ENCODE measurements at regions not wholly inside any gene's neighbourhood (a gene's known extent, or its start where the extent isn't known, plus 50 kb on each side); places are given as distances from the start of the nearest gene placed in this dataset.

- no peak for DNase-seq (ENCODE audit: low spot score)
These were observed 1523.7 kb upstream of the PIK3C3 start for GRCh38 chr18:40431071-40431985.

GRCh38 chr18:40423291-40423690, 1531.7 kb upstream of the PIK3C3 start:
- no peak for DNase-seq (ENCODE audit: low spot score)

- no peak for DNase-seq (ENCODE audit: low spot score)
These were observed 1534.4 kb upstream of the PIK3C3 start for GRCh38 chr18:40420675-40421074.

DNA sequence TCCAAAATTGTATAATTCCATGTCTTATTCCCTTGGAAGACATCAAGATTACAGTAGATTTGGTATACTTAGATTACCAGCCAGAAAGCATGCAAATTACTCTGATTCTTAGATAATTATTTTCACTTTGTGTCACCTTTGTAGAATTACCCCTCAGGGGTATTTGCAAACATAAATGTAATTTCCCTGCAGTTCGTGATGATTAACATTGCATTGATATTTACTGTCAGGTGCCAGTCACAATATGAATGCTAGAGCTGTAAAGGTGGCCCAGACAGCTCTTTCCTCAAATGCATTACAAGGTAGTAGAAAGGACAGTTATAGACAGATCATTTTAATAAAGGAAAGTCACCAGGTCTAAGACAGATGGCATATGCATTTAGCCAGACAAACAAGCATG, 1537.5 kb upstream of the PIK3C3 start:
- no peak for DNase-seq (ENCODE audit: low spot score)

DNA sequence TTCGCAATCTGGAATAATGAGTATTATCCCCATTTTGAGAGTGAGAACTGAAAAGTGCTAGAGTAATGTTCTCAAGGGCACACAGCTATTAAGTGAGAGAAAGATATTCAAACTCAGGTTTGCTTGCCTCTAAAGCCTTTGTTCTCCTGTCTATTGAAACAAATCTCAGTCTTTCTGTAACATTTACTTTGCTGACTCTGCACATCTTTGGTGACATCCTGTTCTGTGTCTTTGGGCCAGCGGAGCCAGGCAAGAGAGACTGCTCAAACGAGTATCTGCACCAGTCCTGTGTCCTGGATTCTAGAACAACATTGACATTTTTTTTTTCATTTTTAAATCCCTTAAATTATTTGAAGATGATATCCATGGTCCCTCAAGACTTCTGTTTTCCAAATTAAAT, 1539.2 kb upstream of the PIK3C3 start:
- DNase-seq (ENCODE audit: low spot score): no peak

GRCh38 chr18:40415176-40415791, 1539.8 kb upstream of the PIK3C3 start:
- DNase-seq (ENCODE audit: low spot score): no peak

DNA sequence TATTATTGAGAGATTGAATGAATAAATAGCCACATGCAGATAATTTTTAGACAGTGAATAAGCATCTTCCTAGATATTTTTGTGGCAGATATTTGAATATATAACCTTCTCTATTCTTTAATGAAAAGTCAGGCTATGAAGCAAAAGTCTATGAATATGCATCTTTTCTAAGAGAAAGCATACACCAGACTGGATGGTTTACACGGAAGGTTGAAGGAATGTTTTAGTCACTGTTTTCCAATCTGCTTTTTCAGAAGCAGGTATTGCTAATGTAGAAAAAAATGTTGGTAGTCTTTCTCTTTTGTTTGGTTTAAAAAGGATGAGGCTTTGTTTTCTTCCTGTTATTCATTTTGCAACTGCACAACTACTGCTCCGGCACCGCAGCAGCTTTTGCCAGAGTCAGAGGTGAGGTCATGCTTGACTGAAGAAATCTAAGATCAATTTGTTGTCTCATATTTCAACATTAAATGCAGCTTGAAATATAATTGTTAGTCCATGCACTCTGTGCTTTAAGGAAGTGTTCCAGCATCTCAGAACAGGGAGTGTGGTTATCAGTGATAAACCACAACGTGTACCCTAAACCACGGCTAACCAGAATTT, 1540.8 kb upstream of the PIK3C3 start:
- DNase-seq (ENCODE audit: low spot score): peak; percentile 5

- peak; percentile 42 for DNase-seq (ENCODE audit: low spot score)
These were observed 1541.9 kb upstream of the PIK3C3 start for GRCh38 chr18:40413160-40413559.

- no peak for DNase-seq (ENCODE audit: low spot score)
These were observed 1542.6 kb upstream of the PIK3C3 start for GRCh38 chr18:40412410-40412809.

DNA sequence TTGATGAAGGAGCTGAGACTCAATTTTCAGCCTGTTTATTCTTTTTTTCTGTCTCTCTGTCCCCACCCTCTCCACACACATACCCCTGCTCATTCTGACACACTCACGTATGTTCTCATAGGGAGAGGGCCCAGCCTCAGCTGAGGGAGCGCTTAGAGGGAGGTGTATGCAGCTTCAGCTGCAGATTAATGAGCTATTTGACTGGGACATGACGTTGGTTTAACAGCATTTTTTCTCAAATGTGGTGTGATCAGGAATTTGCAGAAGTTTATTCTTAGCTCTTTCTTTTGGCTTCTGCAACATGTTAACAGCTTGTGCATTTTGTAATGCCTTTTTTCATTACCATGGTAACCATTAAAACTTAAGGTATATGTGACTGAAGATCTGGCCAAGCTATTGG, 1547.1 kb upstream of the PIK3C3 start:
- DNase-seq (ENCODE audit: low spot score): peak; percentile 9

DNA sequence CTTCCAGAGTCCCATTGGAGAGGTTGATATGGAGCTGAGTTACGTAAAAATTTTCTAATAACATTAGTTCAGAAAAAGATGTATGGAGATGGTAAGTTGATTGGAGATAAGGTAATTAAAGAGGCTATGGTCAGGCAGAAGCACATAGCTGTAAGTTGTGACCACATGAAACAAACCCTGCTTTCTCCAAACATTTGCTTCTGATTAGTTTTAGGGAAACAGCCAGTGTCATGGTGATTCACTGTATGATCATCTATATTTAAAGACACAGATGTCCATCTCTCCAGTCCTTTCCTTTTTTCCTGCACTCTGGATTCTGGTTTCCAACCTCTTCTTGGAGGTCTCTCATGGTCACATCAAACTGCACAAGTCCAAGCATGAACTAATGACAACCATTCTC, 1550.8 kb upstream of the PIK3C3 start:
- DNase-seq (ENCODE audit: low spot score): peak; percentile 46

- no peak for DNase-seq (ENCODE audit: low spot score)
These were observed 1553.0 kb upstream of the PIK3C3 start for GRCh38 chr18:40402052-40402451.

DNA sequence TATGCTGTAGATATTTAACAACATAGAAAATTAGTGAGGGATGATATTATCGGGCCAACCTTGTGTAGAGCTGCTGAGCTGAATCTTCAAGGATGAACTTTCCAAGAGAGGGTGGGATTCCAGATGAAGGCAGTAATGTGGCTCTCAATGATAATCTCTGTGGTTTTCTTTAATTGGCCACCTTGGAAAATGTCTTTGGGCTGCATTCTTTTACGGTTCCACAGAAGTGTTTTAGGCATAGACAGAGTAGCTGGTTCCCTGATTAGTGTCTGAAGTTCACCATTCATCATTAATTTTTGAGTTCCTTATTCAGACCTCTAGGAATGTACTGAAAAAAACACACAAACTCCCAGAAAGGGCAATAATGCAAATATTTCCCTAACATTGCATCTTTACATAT, 1566.9 kb upstream of the PIK3C3 start:
- DNase-seq (ENCODE audit: low spot score): no peak

- DNase-seq (ENCODE audit: low spot score): no peak
These were observed 1567.8 kb upstream of the PIK3C3 start for GRCh38 chr18:40387130-40387787.

- peak; percentile 32 for DNase-seq (ENCODE audit: low spot score)
These were observed 1572.8 kb upstream of the PIK3C3 start for GRCh38 chr18:40382197-40382596.

DNA sequence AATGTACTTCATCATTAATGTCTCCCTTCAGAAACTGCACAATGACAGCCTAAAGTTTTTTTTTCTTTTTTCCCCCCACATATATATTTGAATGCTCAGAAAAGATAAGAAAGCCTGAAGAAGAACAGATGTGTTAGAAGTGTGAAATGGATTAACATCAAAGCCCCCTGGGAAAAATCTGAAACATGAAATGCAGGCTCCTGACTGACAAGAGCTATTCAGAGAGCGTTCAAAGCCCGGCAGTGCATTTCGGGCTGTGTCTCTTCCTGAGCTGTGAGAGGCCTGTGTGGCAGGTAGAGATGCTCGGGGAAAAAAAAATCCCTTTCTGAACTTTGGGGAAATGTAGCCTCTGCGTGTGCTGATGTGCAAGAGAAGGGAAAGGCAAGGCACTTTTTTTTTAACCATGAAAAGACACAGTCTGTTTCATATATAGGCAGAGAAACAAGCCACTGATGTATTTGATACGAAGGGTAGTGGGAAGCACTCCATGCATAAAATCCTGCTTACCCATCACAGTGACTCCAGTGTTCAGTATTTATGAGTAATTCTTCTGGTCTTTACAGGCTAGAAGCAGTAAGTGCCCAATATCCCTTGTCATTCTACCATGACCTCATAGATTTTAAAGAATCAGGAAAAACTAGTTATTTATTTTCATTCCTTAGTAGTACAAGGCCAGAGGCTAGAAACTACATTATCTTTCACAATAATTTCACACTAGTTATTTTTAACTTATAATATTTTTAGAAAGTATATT, 1574.2 kb upstream of the PIK3C3 start:
- DNase-seq (ENCODE audit: low spot score): peak; percentile 59

DNA sequence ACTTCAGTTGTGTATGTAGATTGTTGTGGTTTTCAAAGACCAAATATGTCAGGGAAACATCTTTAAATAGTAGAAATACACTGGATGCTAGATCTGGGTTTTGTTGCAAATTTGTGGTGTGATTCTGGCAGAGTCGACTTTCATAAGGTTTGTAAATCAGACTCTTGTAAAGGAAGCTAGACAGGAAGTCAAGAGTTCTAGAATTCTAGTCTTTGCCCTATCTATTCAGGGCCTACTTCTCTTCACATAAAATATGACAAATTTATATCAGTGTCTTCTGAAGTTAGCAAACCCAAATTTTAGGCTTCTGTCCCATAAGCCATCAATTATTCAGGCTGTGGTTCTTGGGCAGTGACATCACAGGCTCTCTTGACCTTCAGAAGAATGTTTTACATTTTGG, 1579.2 kb upstream of the PIK3C3 start:
- peak; percentile 24 for DNase-seq (ENCODE audit: low spot score)

DNA sequence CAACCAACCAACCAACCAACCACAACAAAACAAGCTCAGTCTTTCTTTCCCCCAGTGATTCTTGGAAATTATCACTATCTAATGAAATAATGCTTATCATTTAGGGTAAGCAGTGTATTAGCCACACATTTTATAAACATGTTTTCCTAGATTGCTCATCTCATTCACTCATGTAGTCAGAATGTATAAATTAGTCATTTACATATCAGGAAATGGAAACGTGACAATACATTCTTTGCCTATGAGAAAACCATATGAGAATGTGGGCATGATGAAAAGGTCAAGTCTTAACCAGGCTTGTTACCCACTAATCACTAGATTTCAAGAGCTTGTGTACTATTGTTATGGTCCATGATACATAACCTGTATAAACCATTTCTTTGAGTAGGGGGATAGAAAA, 1583.4 kb upstream of the PIK3C3 start:
- DNase-seq (ENCODE audit: low spot score): peak; percentile 69

GRCh38 chr18:40367576-40367975, 1587.5 kb upstream of the PIK3C3 start:
- DNase-seq (ENCODE audit: low spot score): no peak

DNA sequence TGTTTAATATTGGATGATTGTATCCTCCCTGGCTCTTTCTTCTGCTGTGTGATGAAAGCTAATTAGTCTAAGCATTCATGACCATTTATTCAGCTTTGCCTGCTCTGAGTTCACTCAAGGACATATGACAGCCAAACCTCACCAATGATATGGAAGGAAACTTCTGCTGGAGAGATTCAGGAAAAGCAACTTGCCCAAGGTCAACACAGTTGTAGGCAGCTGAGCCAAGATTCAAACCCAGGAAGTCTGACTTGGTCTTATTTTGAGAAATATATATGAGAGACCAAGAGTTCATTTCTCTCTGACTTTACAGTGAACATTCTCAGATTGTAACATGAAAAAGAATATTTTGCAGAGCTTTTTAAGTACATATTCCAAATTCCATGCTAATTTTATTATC, 1588.5 kb upstream of the PIK3C3 start:
- DNase-seq (ENCODE audit: low spot score): no peak

DNA sequence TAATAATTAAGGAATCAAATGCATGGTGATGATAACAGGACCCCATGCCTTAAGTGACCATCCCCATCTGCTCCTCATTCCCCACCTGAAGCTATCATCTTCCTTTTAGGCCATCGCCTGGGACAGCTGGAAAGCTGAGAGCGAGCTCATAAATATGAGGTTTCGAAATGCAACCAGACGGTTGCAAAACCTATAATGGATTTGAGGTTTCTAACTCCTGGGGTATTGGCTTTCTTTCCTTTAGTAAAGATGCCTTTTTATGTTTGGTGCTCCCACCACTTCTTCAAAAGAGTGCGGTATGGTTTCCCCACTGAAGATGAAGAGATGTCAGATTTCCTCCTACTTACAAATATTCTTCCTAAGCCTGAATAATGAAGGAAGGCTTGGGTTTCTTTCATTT, 1589.5 kb upstream of the PIK3C3 start:
- no peak for DNase-seq (ENCODE audit: low spot score)

GRCh38 chr18:40360558-40360957, 1594.5 kb upstream of the PIK3C3 start:
- no peak for DNase-seq (ENCODE audit: low spot score)

All from AG08395 (cell line).